Suppressor macrophage (primary cell): ENCODE measurements at regions not wholly inside any gene's neighbourhood (a gene's known extent, or its start where the extent isn't known, plus 50 kb on each side); places are given as distances from the start of the nearest gene placed in this dataset.
A peak's percentile ranks its signal among the peaks of the same experiment; 100 is the strongest.
"Not testable (repeated sequence)": the region's sequence is repeated elsewhere in the genome, so short reads cannot be mapped to it uniquely, and the experiment has no call there.

ENCODE experiments used
- DNase-seq, 4 experiments: peaks; one replicate each; pipeline ENCODE4 v3.0.0-alpha.2; 2020 to 2022

DNA sequence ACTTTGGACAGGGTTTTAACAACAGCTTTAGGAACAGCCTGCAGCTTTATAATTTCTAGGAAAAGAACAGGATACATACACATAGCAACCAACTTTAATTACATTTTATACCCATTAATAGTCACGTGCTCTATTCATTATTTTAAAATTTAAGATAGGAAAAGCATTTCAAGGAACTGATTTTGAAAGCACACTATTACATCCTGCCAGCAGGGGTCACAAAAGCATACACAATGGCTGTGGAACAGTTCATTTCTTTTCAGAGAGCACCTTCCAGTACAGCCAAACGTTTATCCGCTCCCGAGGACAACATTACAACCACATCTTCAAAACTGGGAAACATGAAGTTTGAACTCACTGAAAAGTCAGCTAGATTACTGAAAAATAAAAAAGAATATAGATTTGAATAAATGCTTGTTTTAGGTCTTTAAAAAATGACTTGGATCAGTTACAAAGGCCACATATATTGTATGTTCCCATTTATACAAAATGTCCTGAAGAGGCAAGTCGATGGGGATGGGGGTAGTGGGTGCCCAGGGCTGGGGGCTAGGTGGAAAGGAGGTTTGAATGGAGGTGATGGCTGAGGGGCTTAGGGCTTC lies 104.6 kb upstream of the EXOC2 start:
- peak; percentile 53 to 75 (median 60) for DNase-seq

DNA sequence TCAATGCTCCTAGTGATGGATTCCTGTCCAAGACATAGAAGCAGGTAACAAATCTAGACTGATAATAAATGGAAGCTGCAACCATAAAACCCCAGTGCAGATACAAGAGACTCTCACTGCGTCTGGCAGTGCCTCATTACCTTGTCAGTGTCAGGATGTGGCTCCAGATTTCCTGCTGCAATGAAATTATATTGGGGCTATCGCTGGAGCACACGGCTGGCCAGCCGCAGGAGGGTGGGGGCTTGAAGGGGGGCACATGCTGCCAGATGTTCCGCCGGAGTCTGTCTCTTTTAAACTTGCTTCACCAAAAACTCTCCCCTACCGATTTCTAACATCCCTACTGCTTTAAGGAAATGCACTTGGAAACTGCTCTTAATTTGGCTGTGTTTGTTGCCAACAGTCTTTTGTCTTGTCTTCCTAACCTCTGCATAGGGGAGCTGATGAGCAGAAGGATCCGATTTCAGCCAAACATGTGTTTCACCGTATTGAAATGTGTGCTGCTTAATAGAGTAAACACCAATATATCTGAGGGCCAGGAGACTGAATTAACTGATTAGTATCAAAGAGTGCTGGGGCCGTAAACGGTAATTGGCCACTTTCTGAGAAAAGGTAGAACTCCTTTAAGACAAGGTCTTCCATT lies 102.2 kb upstream of the EXOC2 start:
- DNase-seq, result no peak

DNA sequence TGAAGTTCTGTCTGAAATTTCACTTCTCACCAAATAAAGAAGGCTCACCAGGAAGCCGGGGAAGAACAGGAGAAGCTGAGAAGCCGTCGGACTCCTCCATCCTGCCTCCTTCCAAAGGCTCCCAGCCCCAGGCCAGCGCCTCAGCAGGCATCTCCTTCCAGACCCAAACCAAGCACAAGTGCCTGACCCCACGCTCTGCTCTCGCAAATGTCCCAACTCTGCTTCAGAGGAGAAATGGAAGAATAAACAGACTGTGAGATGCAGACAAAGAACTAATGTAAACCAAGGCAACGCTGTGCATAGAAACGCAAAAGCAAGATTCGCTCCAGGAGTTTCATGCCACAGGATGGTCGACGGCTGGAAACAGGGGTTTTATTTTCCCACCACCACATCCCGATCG lies 100.3 kb upstream of the EXOC2 start:
- no peak for DNase-seq

DNA sequence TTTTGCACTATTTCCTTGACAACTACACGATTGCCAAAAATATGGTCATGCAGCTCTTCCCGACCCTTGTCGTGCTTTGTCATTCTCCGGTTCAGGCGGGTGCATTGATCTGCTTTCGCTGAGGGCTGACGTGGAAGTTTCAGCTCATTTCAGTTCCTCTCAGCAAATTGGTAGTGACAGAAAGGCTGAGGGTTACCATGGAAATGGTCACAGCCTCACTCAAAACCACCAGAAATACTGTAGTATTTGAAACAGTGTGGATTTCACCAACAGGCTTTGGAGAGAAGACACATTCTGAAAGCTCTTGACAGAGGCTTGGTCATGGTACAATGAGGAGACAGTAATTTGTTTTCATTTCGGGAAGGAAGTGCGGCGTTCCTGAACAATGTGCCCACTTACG lies 99.7 kb upstream of the EXOC2 start:
- DNase-seq, result no peak

DNA sequence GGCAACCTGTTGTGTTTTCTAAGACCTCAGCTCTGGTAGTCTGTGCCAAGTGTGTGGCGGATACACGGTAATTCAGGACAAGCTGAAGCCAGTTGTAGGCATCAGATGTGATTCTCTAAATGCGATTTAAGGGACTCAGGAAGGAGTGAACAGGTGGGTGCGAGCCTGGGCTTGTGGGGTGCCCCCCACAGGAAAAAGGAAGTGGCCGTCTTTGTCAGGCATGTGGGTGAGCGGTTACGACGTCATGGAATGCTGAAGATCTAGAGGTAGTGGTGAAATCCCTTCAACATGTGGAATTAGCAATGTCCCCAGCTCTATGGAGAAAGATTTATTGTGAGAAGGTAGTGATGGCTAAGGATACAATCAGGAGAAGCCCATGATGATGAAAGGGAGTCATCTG lies 95.1 kb upstream of the EXOC2 start:
- peak in 3 of 4 experiments; percentile 4 to 10 (median 9) for DNase-seq

DNA sequence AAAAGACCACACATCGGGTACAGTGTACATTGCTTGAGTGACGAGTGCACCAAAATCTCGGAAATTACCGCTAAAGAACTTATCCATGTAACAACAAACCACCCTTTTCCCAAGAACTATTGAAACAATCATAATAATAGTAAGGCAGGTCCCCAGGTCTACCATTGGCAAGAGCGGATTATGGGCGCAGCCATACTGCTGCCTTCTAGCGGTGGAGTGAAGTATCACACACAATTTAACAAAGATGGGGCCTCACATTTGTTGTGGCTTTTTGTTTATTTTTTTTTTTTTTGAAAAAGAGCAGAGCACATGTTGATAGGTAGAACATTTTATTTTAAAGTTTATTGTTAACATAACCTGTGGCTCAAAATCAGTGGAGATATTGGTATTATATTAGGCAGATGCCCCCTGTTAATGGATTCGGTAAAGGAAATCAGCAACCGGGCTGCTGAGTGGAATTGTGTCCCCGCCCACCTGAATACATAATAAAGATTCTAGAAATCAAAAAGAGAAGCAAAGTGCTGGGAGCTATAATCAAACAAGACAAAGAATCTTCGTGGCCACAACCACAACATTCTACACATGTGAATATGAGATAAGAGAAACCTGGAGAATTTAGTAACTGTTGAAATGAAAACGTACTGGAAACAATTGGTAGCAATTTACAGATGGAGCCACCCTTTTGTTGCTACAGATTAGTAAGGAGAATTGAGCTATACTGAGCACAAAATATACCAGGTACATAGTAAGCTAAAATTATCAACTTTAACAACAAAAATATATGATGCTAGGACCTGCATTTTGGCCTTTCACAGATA lies 94.2 kb upstream of the EXOC2 start:
- peak; percentile 16 to 46 (median 38) for DNase-seq

DNA sequence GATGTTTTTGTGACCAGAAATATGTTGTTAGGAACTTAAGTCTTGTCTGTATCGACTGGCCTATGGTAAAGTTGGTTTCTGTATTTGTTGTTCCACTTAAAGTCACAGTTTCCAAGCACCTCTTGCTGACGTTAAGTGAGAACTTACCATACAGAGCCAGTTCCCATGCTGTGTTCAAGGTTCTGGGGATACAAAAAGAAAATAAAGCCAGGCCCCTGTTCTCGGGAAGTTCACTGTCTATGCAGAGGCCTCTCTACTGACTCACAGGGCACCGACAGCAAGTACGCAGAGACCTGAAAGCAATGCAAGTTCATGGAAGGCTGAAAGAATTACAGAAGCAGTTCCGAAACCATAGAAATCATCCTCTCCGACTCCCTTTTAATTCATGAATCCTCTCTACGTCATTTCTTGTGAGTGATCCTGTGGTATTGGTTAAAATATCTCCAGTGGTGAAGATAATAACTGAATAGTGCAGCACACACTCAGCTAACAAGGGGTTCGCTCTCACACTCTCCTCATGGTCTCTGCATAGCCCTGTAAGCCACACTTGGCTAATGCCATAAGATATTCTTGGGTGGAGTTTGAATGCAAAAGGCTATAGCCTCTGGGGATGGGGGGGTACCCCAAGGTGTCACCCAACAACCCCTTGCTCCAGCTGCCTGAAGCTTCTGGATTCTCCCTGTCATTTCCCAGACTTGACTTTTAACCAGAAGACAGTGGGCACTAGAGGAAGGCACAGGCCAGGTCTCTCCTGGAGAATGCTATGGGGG lies 91.2 kb upstream of the EXOC2 start:
- no peak for DNase-seq

DNA sequence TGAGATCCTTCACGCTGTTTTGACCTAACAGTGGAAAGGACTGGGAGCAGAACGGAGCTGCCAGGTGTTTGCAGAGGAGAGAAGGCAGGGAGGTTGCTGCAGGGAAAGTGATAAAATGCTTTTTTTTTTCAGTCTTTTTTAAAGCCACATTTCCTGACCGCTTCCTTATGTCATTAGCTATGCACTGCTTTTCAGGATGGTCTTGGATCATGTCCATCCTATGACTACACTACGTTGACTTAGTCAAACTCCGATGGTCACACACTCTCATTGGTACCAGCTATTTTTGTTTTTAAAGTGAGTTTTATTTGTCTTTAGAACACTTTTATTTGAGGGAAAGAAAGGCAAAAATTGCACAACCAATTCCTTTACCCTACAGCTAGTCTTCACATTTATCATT lies 89.2 kb upstream of the EXOC2 start:
- no peak for DNase-seq

DNA sequence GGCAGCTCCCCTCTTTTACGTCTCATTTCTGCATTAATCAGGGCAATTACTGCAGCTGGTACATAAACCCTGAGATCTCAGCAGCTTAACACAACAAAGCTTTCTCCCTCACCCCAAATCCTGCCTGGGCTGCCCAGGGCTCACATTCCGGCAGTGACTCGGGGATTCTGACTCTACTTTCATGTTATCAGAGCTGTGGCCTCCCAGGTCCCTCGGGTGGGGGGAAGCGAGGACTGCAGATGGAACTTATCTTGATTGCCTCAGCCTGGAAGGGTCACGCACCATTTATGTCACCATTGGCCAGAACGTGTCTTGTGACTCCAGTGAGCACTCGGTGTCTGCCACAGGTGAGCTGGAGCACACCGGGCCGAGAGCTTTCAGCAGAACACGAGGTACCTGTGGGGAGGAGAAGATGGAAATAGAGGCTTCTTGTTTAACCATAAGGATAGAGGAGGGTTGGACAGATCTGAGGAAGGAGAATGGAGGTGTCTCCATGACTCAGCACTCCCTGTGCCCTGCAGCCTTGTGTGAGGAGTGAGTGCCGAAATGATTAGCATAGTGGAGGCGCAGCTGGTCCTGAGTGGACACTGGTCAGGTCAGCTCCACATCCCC lies 88.5 kb upstream of the EXOC2 start:
- no peak for DNase-seq

DNA sequence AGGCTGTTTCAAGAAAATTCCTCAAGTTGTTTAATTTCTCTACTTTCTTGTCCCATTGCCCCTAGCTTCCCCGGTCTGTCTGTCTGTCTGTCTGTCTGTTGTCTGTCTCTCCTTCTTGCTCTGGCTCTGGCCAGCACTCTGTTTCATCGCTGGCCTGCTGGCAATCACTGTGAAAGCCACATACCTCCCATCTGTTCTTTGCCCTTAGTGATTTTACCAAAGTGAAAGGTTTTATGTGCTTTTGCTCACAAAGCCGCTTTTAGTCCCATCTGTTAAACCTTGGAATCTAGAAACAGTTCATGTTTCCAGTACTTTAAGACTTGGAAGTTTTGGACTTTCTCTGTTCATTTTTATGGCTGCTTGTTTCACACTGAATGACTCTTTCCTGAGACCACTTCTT lies 87.8 kb upstream of the EXOC2 start:
- no peak for DNase-seq

DNA sequence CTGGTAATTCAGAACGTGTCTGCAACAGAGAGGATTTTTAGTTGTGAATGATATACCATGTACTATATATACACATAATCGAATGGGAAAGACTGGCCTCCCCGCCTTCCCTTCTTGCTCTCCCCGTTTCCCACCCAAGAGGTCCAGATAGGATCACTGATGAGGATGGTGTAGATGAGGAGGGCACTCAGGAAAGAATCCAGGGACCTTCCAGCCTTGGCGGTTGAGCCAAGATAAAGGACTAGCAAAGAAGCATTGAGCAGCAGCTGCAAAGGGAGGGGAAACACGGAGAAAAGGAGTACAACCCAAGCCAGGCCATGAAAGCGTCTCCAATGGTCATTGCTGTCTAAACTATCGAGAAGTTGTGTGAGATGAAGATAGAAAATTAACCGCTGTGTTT lies 84.0 kb upstream of the EXOC2 start:
- no peak for DNase-seq

DNA sequence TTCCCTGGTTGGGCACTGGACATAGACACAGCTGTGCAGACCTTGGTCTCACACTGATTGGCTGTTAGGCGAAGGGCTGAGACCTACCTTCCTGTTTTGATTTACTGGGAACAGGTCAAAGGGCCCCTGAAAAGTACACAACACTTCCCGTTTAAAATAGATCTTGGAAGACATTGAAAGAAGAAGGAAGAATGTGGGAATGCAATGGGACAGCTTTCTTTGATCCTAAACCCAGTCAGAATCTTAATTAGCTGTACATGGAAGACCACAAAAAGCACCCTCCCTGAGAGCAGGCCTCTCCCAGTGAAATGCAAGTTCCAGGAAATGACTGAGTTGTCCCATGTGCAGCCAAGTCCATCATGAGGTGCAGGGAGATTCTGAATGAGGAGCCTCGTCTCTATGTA lies 83.6 kb upstream of the EXOC2 start:
- no peak for DNase-seq

DNA sequence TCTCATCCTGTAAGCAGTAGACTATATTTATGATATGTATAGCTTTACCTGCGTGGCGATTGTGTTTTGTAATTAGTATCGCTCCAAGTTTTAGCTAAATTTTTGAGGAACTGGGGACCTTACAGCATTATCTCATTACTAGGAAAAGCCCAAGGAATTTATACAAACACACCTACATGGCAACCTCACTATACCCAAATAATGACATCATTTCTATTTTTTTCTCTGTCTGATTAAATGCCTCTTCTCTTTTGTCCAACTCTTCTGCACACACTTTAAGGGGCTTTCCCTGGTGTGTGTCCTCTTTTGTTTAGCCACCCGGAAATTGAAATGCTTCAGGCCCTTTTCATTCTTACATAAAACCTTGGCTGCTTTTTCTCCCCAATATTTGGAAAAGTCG lies 82.9 kb upstream of the EXOC2 start:
- DNase-seq, result no peak

DNA sequence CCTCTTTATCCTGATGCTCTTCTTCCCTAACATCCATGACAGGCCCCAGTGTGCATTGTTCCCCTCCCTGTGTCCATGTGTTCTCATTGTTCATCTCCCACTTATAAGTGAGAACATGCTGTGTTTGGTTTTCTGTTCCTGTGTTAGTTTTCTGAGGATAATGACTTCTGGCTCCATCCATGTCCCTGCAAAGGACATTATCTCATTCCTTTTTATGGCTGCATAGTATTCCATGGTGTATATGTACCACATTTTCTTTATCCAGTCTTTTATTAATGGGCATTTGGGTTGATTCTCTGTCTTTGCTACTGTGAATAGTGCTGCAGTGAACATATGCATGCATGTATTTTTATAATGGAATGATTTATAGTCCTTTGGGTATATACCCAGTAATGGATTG lies 78.7 kb upstream of the EXOC2 start:
- DNase-seq, result not testable (repeated sequence)

DNA sequence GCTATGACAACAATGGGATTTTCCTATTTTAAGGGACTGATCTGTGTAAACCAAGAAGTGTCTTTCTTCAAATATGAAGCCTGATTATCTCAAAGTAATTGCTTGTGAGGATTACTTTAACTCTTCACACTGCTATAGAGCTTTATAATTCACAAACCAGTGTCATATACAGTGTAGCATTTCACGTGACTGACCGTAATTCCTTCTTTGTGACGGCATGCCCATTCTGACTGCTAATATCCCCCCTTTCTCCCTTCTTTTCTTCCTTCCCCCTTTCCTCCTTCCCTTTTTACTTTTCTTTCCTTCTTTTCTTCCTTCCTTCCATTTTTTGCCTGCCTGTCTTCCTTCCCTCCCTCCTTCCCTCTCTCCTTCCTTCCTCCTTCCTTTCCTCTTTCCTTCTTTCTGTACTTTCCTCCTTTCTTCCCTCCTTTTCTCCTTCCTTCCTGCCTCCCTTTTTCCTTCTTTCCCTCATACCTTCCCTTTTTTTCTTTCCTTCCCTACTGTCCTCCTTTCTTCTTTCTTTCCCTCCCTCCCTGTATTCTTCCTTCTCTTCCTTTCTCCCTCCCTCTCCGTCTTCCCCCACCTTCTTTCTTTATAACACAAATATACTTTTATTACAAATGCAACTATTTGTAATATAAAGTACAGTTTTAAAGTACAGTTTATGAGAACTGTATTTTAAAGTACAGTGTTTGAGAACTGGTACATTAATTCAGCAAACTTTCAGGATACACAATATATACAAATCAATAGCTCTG lies 75.0 kb upstream of the EXOC2 start:
- no peak for DNase-seq

DNA sequence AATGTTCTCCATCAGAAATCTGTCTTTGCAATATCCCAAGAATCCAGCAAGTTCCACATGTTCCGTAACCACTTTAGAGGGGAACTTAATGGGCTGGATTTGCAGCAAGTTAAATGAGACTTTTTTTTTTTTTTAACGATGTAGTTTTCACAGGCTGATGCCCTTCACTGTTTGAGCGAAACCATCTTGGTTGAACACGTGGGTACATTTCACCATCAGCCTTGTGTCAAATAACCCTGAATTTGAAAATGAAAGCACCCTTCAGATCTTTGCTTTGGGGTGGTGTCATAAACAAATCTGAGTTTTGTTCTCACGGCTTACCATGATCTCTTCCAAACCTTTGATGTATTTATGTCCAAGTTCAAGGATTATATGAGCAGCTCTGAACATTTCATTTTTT lies 73.7 kb upstream of the EXOC2 start:
- no peak for DNase-seq

DNA sequence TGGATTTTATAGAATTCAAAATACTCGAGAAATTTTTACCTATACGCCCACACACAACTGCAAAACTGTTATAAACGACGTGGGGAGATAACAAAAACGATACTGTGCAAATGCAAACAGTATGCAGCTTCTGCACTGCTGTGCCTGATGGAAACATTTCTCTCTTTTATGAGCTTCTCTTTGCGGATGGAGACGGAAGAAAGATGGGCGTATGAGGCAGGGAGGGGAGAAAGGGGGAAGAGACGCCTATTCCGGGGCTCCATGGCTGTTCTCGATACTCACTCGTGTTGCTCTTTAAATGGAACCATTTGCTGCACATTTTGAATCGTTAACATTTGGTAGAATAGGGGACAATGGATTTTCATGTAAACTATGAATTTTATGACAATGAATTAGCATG lies 69.1 kb upstream of the EXOC2 start:
- DNase-seq, result no peak

DNA sequence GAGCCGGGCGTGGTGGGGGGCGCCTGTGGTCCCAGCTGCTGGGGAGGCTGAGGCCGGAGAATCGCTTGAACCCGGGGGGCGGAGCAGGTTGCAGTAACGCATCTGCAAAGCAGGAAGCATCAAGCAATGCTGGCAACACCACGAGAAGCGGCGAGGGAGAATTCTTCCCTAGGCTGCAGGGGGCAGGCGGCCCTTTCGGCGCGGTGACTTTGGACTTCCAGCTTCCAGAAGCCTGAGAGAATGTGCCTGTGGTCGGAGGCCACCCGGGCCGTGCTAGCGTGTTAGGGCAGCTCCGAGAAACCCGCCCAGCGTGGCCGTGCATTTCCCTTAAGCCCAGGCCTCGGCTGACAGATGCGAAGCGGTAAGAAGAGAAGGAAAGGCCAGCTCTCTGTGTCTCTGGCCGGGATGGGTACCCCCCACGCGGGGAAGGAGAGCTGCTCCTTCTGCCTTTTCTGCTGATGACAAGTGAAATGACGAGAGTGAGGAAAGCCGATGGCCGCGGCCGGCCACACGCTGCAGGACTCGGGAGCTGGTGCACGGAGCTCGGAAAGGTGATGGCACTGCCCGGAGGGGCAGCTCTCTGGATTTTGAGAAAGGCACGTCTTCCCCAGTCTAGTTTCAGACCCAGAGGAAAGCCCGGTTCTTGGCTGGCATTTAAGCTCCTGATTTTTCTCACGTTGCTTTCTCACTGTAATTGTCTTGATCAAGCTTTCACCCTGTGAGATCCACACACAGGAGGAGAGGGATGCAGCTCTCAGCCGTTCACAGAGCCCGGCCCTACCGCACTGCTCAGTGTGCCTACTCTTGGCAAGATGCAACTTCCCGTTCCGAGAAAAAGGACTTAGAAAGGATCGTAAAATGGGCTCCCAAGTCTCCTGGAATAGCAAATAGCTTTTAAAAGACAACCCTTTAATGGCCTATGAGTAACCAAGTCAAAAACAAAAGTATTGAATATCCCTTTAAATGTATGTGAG lies 68.3 kb upstream of the EXOC2 start:
- DNase-seq, result no peak

DNA sequence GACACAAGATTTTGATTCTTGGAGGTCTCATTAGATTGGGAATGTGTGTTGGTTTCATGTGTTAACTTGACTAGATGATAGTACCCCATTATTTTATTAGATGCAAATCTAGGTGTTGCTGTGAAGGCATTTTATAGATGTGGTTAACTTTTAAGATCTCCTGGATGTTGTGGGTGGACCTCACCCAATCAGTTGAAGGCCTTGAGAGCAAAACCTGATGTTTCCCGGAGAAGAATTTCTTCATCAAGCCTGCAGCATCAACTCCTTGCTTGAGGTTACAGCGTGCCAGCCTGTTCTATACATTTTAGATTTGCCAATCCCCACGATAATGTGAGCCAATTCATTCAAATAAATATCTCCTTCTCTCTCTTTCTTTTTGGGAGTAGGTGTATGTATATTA lies 66.8 kb upstream of the EXOC2 start:
- no peak for DNase-seq

DNA sequence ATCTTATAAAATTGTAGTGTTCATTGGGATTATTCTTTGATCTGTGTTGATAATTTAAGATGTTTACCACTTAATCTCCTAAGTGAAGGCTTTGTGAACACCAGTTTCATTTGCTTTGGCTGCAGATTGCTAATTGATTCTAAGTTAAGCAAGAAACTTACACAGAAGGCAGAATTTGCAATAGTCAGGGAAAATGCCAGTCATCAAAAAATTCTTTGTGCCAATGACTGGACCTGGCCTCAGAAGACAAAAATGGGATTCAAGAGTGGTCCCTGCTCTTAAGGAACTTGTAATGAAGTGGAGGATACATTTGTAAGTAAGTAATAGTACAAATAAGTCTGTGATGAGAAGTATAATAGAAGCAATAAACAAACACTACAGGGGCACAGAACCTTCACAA lies 63.3 kb upstream of the EXOC2 start:
- DNase-seq, result no peak

DNA sequence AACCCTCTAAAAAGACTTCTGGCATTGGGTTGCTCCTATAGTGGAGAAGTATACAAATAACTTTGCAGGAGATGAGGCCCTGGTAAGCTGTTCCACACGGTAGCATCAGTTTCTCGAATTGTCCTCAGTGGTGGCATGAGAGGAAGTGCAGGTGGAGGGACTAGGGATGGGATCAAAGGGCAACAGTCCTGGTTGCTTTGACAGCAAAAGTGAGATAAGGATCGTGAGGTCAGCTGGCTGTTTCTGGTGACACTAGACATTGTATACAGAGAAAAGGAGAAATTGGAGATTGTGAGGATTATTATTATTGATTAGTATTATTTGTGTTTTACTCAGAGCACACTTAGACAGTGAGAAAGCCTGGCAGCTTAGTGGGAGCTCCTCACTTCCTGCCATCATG lies 61.3 kb upstream of the EXOC2 start:
- DNase-seq, result no peak
